PC-9 (cell line): ENCODE measurements at regions not wholly inside any gene's neighbourhood (a gene's known extent, or its start where the extent isn't known, plus 50 kb on each side); places are given as distances from the start of the nearest gene placed in this dataset.

Experiments used
- CTCF ChIP-seq: fragments of 200-600 bp; sonication (generic); conservative IDR thresholded peaks from 2 replicates; pipeline ENCODE4 v1.6.1; 2017; ENCODE audit warnings: mixed run types, antibody characterized with exemption, mild to moderate bottlenecking, moderate library complexity
- EZH2 ChIP-seq: fragments of 200-600 bp; sonication (generic); IDR thresholded peaks from 2 replicates; pipeline ENCODE4 v1.8.0; 2017; ENCODE audit warnings: antibody characterized with exemption, low read depth

- no peak for TF ChIP-seq CTCF
- no peak for TF ChIP-seq EZH2
These were observed 477.4 kb upstream of the CCL2 start for GRCh38 chr17:33777674-33778073.
